Epithelial cell of proximal tubule (primary cell): ENCODE measurements at regions not wholly inside any gene's neighbourhood (a gene's known extent, or its start where the extent isn't known, plus 50 kb on each side); places are given as distances from the start of the nearest gene placed in this dataset.

ENCODE experiments used
- DNase-seq: peaks from one replicate; pipeline ENCODE4 v3.0.0-alpha.2; 2011; ENCODE audit warnings: low read depth
- H3K4me3 ChIP-seq: 2 replicates; pipeline ENCODE4 v1.5.1; 2011; ENCODE audit warnings: low read depth, mild to moderate bottlenecking, low read length
- CTCF ChIP-seq: conservative IDR thresholded peaks from 2 replicates; pipeline ENCODE4 v1.5.1; 2012; ENCODE audit warnings: low read depth, mild to moderate bottlenecking, low read length

- H3K4me3 ChIP-seq, result no peak overlapping the region
- no peak for DNase-seq
- TF ChIP-seq CTCF, result no peak
Measured at GRCh38 chr5:9801908-9802307, 171.8 kb upstream of the TAS2R1 start.

GRCh38 chr5:9799606-9800005 lies 169.5 kb upstream of the TAS2R1 start:
- no peak for DNase-seq
- no peak overlapping the region for H3K4me3 ChIP-seq
- TF ChIP-seq CTCF, result no peak

- DNase-seq, result no peak
- no peak overlapping the region for H3K4me3 ChIP-seq
- no peak for TF ChIP-seq CTCF
Measured at GRCh38 chr5:9790276-9790675, 160.1 kb upstream of the TAS2R1 start.

GRCh38 chr5:9789777-9790176 lies 159.6 kb upstream of the TAS2R1 start:
- DNase-seq, result no peak
- no peak for TF ChIP-seq CTCF
- no peak overlapping the region for H3K4me3 ChIP-seq

GRCh38 chr5:9787861-9788600 lies 157.9 kb upstream of the TAS2R1 start:
- H3K4me3 ChIP-seq, result no peak overlapping the region
- TF ChIP-seq CTCF, result no peak
- DNase-seq, result no peak

GRCh38 chr5:9786380-9787360 lies 156.5 kb upstream of the TAS2R1 start:
- H3K4me3 ChIP-seq, result no peak overlapping the region
- DNase-seq, result no peak
- no peak for TF ChIP-seq CTCF
